CD14-positive monocyte (primary cell): ENCODE measurements at regions not wholly inside any gene's neighbourhood (a gene's known extent, or its start where the extent isn't known, plus 50 kb on each side); places are given as distances from the start of the nearest gene placed in this dataset.

ENCODE experiments used
- DNase-seq, 3 donors: peaks; one replicate each; pipeline ENCODE4 v3.0.0-alpha.2; 2011 to 2022
- H2AFZ ChIP-seq: 2 replicates; pipeline ENCODE4 v1.6.0; 2012; ENCODE audit warnings: mild to moderate bottlenecking, low read depth, low read length, inconsistent platforms; ENCODE audit not compliant: insufficient read depth, poor library complexity, severe bottlenecking
- H3K27ac ChIP-seq, 2 donors: 1 replicate in 1 of 2; 2 replicates in 1 of 2; pipeline ENCODE4 v1.5.1; 2012 to 2013; ENCODE audit warnings: low read length in 2 of 2, control low read depth in 1 of 2, inconsistent platforms in 1 of 2, low read depth in 1 of 2, mild to moderate bottlenecking in 1 of 2
- H3K27me3 ChIP-seq, 2 donors: one replicate each; pipeline versions ENCODE4 v1.6.0 to v1.6.1; 2011 to 2013; ENCODE audit warnings: low read length in 2 of 2; ENCODE audit not compliant: control insufficient read depth in 2 of 2, insufficient read depth in 2 of 2
- H3K36me3 ChIP-seq, 2 donors: replicated peaks in 1 of 2; 1 replicate in 1 of 2; 2 replicates in 1 of 2; pipeline versions ENCODE4 v1.5.1 to v1.6.1; 2012 to 2013; ENCODE audit warnings: low read length in 2 of 2, control low read depth in 1 of 2, inconsistent platforms in 1 of 2, mild to moderate bottlenecking in 1 of 2; ENCODE audit not compliant: insufficient read depth in 2 of 2, control insufficient read depth in 1 of 2
- H3K4me1 ChIP-seq, 2 donors: 1 replicate in 1 of 2; 2 replicates in 1 of 2; pipeline versions ENCODE4 v1.5.1 to v1.6.1; 2012 to 2013; ENCODE audit warnings: low read length in 2 of 2, control low read depth in 1 of 2, inconsistent platforms in 1 of 2, mild to moderate bottlenecking in 1 of 2, moderate library complexity in 1 of 2; ENCODE audit not compliant: insufficient read depth in 2 of 2, control insufficient read depth in 1 of 2
- H3K4me2 ChIP-seq: replicated peaks from 2 replicates; pipeline ENCODE3; 2012; ENCODE audit warnings: low read length, moderate library complexity, mild to moderate bottlenecking; ENCODE audit not compliant: poor library complexity, severe bottlenecking; ENCODE audit errors: extremely low read depth
- H3K4me3 ChIP-seq, 3 experiments: fragments of 200-600 bp in 1 of 3; sonication (generic) in 1 of 3; replicated peaks in 1 of 3; 1 replicate in 2 of 3; 2 replicates in 1 of 3; pipeline ENCODE4 v1.5.1; 2011 to 2013; ENCODE audit warnings: low read length in 3 of 3, mild to moderate bottlenecking in 3 of 3, control low read depth in 2 of 3, low read depth in 2 of 3, inconsistent platforms in 1 of 3, moderate library complexity in 1 of 3
- H3K79me2 ChIP-seq: 2 replicates; pipeline ENCODE4 v1.6.0; 2012; ENCODE audit warnings: mild to moderate bottlenecking, control low read depth, inconsistent platforms, low read length, moderate library complexity; ENCODE audit not compliant: insufficient read depth
- H3K9ac ChIP-seq: 2 replicates; pipeline ENCODE4 v1.6.0; 2017; ENCODE audit warnings: low read length, mild to moderate bottlenecking; ENCODE audit not compliant: insufficient read depth, poor library complexity, severe bottlenecking
- H3K9me3 ChIP-seq, 2 donors: replicated peaks in 1 of 2; 1 replicate in 1 of 2; 2 replicates in 1 of 2; pipeline versions ENCODE4 v1.5.1 to v1.6.1; 2012 to 2013; ENCODE audit warnings: low read length in 2 of 2, control low read depth in 1 of 2; ENCODE audit not compliant: control insufficient read depth in 1 of 2, insufficient read depth in 1 of 2
- H4K20me1 ChIP-seq: 2 replicates; pipeline ENCODE4 v1.6.0; 2012; ENCODE audit warnings: mild to moderate bottlenecking, low read length, control low read depth, moderate library complexity; ENCODE audit not compliant: insufficient read depth
- H3K27ac Mint-ChIP-seq, 7 donors: one replicate each; pipeline ENCODE4 v1.8.0; 2020; ENCODE audit warnings: mild to moderate bottlenecking in 7 of 7, mixed read lengths in 7 of 7, moderate library complexity in 6 of 7, inconsistent platforms in 2 of 7
- H3K27me3 Mint-ChIP-seq, 3 donors: one replicate each; pipeline ENCODE4 v1.8.0; 2021 to 2022; ENCODE audit warnings: low read depth in 3 of 3, mild to moderate bottlenecking in 3 of 3, mixed read lengths in 3 of 3, moderate library complexity in 3 of 3, inconsistent platforms in 1 of 3
- H3K36me3 Mint-ChIP-seq, 2 donors: one replicate each; pipeline ENCODE4 v1.8.0; 2020; ENCODE audit warnings: mixed read lengths in 2 of 2, inconsistent platforms in 1 of 2, mild to moderate bottlenecking in 1 of 2
- H3K4me1 Mint-ChIP-seq: one replicate; pipeline ENCODE4 v1.8.0; 2020; ENCODE audit warnings: mild to moderate bottlenecking, mixed read lengths
- H3K4me3 Mint-ChIP-seq, 2 donors: one replicate each; pipeline ENCODE4 v1.8.0; 2020; ENCODE audit warnings: mild to moderate bottlenecking in 2 of 2, mixed read lengths in 2 of 2, moderate library complexity in 1 of 2
- H3K9me3 Mint-ChIP-seq, 7 donors: one replicate each; pipeline ENCODE4 v1.8.0; 2020 to 2022; ENCODE audit warnings: mixed read lengths in 7 of 7, mild to moderate bottlenecking in 6 of 7, moderate library complexity in 6 of 7, inconsistent platforms in 2 of 7
- WGBS: methylation state at CpG from one replicate; pipeline ENCODE4 v1.1.5; 2013; ENCODE audit warnings: missing lambda C conversion rate; ENCODE audit not compliant: insufficient coverage; 5-methylcytosine and 5-hydroxymethylcytosine counted together
- intact Hi-C, 2 donors: fragments of 100-400 bp; cut with micrococcal nuclease; formaldehyde crosslinking; loops; one replicate each; pipeline versions ENCODE4 v1.15.0 to v1.15.1; 2023
- TF ChIP-seq, protein P1 (sequence below): fragments of 200-600 bp; IDR thresholded peaks from one replicate; pipeline ENCODE4 v1.8.0; 2022; ENCODE audit warnings: antibody characterized with exemption, mild to moderate bottlenecking

GRCh38 chr20:37593710-37594109, 66.0 kb upstream of the BLCAP start:
- Mint-ChIP-seq H3K27ac (no peak overlapping the region), H3K4me1 (no peaks in the 10 kb centered on the region), H3K9me3 (peaks cover 0 to 5% (median 2%) of the 10 kb centered on the region in 7 donors), H3K4me3 (no peak overlapping the region), H3K27me3 (peaks cover 22 to 29% (median 26%) of the 10 kb centered on the region in 3 donors), H3K36me3 (no peaks in the 10 kb centered on the region)
- intact Hi-C loops = no loop called here
- DNase-seq = no peak
- Histone ChIP-seq H2AFZ (no peak overlapping the region), H3K4me3 (no peak overlapping the region), H3K4me1 (no peaks in the 10 kb centered on the region), H3K27me3 (peaks cover 2 to 18% of the 10 kb centered on the region in 2 donors), H3K9ac (no peak overlapping the region), H3K9me3 (no peaks in the 10 kb centered on the region), H4K20me1 (no peaks in the 10 kb centered on the region), H3K79me2 (no peaks in the 10 kb centered on the region), H3K4me2 (no peak overlapping the region), H3K36me3 (no peaks in the 10 kb centered on the region), H3K27ac (no peak overlapping the region)
- TF ChIP-seq, protein P1, sequence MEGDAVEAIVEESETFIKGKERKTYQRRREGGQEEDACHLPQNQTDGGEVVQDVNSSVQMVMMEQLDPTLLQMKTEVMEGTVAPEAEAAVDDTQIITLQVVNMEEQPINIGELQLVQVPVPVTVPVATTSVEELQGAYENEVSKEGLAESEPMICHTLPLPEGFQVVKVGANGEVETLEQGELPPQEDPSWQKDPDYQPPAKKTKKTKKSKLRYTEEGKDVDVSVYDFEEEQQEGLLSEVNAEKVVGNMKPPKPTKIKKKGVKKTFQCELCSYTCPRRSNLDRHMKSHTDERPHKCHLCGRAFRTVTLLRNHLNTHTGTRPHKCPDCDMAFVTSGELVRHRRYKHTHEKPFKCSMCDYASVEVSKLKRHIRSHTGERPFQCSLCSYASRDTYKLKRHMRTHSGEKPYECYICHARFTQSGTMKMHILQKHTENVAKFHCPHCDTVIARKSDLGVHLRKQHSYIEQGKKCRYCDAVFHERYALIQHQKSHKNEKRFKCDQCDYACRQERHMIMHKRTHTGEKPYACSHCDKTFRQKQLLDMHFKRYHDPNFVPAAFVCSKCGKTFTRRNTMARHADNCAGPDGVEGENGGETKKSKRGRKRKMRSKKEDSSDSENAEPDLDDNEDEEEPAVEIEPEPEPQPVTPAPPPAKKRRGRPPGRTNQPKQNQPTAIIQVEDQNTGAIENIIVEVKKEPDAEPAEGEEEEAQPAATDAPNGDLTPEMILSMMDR = no peak
- WGBS = no CpG with 5 or more reads among the region's 4 CpGs

GRCh38 chr20:37590938-37591490, 63.3 kb upstream of the BLCAP start:
- WGBS = 87% methylated on average over 10 of the region's 10 CpGs
- no peak for DNase-seq
- H3K4me2 ChIP-seq = no peak overlapping the region
- no peaks in the 10 kb centered on the region for H3K4me1 ChIP-seq
- TF ChIP-seq, protein P1 = no peak
- no peak overlapping the region for H3K27ac Mint-ChIP-seq
- no peak overlapping the region for H3K4me3 Mint-ChIP-seq
- no peaks in the 10 kb centered on the region for H3K36me3 Mint-ChIP-seq
- peaks cover 10 to 19% (median 18%) of the 10 kb centered on the region in 3 donors for H3K27me3 Mint-ChIP-seq
- intact Hi-C loops = no loop called here
- H3K9me3 ChIP-seq = no peaks in the 10 kb centered on the region
- no peak overlapping the region for H3K9ac ChIP-seq
- no peaks in the 10 kb centered on the region for H3K36me3 ChIP-seq
- no peaks in the 10 kb centered on the region for H3K4me1 Mint-ChIP-seq
- H3K27ac ChIP-seq = no peak overlapping the region
- H4K20me1 ChIP-seq = no peaks in the 10 kb centered on the region
- H2AFZ ChIP-seq = no peak overlapping the region
- H3K27me3 ChIP-seq = no peaks in the 10 kb centered on the region
- no peaks in the 10 kb centered on the region for H3K79me2 ChIP-seq
- no peak overlapping the region for H3K4me3 ChIP-seq
- H3K9me3 Mint-ChIP-seq = peaks cover 0 to 3% (median 2%) of the 10 kb centered on the region in 7 donors
